Glomerular endothelial cell (primary cell): ENCODE measurements at regions not wholly inside any gene's neighbourhood (a gene's known extent, or its start where the extent isn't known, plus 50 kb on each side); places are given as distances from the start of the nearest gene placed in this dataset.

Experiments used
- DNase-seq: peaks from one replicate; pipeline ENCODE4 v3.0.0-alpha.2; 2011; ENCODE audit warnings: low read depth, low spot score; ENCODE audit errors: extremely low read depth

DNA sequence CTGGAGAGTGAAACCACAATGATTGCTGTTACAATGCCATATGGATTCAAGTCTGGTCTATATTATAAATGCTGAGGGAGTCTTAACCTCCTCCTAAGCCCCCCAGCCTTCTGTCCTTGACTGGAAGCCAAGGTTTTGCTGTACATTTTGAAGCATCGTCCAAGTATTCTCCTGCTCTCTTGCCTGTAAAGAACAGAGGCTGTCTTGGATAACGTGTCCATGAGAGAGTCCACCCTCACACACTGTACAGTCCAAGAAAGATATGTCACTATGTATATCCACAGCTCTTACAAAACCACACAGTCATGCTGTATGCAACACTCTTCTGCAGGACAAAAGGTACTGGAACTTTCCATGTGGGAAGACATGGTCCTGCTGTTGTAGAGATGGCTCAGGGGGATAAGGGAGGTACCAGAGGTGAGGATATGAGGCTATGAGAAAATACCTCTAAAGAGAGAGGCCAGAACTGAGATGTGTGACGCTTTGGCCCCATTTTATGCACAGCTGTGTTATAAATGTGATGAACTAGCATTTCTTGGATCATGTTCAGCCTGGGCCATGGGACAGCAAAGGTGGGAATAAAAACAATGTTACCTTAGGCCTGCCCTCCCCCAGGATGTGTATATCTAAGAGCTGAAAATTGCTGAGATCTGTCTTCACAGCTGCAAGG is 678.6 kb downstream of the IQCM start:
- no peak for DNase-seq

DNA sequence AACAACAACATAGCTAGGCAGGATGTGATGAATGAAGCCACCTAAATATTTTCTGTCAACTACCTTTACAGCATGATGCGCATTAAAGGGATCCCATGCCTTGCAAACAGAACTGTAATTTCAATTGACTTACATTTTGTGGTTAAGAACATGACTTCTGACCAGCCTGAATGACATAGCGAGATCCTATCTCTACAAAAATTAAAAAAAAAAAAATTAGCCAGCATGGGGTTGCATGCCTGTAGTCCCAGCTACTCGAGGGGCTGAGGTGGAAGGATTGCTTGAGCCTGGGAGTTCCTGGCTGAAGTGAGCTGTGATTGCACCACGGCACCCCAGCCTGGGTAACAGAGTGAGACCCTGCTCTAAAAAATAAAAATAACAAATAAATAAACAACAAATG is 680.6 kb downstream of the IQCM start:
- DNase-seq = no peak

DNA sequence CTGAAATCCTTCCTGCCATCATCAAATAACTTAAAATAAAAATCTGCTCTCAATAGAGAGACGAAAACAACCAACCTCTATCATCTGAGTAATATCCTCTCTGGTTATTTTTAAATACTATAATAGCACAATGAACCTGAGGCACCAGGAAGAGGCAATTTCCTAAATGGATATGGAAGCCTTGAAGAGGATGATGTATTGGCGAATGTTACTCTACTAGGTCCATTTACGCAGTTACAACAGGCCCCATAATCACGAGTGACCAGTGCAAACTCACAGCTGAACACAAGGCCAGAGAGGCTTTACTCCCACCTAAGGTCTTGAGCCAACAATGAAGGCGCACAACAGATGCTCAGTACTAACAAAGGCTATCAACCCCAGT is 678.8 kb upstream of the NR3C2 start:
- peak; percentile 64 for DNase-seq

- peak; percentile 63 for DNase-seq
Measured at GRCh38 chr4:149120331-149121022, 678.3 kb upstream of the NR3C2 start.

- no peak for DNase-seq
Measured at GRCh38 chr4:149116806-149117205, 674.6 kb upstream of the NR3C2 start.

GRCh38 chr4:149113804-149114430 is 671.7 kb upstream of the NR3C2 start:
- no peak for DNase-seq

- DNase-seq = no peak
Measured at GRCh38 chr4:149112109-149112508, 669.9 kb upstream of the NR3C2 start.

DNA sequence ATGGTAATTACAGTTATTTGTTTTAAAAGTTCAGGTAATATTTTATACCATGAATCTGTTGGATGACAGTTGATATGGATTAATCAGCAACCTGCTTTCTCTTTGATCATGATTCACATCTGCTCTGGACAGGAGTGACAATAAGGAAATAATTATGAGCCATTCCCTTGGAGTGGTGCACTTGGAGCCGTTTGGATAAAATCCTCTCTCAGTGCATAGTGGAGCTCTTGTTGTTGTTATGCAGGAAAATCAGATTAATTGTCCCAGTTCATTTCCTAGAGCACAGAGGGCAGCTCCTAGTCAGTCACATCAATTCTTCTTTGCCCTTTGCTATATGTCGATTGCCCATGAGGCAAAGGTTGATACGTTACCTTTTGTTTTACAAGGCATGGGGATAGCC is 668.3 kb upstream of the NR3C2 start:
- DNase-seq = no peak

DNA sequence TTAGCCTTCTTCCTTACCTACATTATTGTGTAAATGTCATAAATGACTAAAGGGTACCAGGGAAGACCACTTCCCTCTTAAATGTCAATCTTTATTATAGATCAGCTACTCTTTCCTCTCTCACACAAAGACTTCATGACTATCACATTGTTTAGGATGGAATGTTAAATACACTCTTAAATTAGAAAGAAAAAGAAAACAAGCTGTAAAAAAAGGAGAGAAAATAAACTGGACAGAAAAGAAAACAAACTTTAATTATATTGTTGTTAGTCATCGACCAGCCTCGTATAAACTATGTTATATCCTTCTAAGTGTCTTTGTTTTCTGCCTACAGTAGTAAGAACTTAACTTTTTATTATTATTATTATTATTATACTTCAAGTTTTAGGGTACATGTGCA is 666.4 kb upstream of the NR3C2 start:
- DNase-seq = no peak

DNA sequence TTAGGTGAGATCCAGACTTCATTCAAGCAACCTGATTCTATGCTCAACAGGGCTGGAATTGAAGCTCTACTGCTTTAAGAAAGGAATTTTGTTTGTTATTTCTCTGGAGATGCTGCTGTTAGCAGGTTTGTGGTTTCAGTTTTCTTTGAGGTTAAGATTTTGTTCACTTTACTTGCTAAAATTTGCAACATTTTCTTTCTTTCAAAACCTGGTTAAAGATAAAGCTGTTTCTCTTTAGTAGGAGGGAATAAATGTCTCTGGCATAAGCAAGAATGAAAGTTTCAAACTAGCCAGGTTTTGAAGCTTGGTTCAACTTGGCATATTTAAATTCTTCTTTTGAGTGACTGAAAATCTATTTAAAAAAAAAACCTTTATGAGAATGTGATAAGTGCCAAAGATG is 660.6 kb upstream of the NR3C2 start:
- no peak for DNase-seq

DNA sequence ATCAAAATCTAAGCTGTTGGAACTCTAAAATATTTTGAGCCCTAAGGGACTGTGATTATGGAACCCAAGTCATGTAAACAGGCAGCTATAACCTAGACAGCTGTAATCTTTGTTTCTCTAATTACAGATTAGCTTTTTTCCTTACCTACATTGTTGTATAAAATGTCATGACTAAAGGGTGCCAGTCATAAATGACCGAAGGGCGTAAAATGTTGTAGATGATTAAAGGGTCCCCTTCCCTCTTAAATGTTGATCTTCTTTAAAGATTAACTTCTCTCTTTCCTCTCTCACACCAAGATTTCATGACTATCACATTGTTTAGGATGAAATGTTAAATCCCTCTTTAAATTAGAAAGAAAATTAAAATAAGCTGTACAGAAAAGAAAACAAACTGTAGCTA is 659.4 kb upstream of the NR3C2 start:
- DNase-seq = no peak

GRCh38 chr4:149095811-149096210 is 653.6 kb upstream of the NR3C2 start:
- DNase-seq = no peak

GRCh38 chr4:149095001-149095400 is 652.8 kb upstream of the NR3C2 start:
- DNase-seq = no peak

GRCh38 chr4:149084144-149084543 is 641.9 kb upstream of the NR3C2 start:
- DNase-seq = no peak

GRCh38 chr4:149077181-149077580 is 635.0 kb upstream of the NR3C2 start:
- DNase-seq = no peak

DNA sequence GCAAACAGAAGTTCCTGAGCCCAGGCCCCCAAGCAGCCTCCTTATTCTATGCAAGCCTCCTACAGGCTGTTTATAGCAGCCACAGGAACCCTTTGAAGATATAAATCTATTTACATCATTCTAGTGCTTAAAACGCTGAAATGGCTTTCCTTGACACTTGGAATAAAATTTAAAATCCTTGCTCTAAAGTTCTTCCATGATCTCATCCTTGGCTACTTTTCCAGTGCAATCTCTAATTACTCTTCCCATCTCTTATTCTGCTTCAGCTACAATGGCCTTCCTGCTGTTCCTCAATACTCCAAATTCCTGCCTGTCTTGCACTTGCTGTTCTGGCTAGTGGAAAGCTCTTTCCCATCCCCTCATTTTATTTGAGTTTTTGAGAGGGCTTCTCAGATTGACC is 634.2 kb upstream of the NR3C2 start:
- DNase-seq = no peak

GRCh38 chr4:149072384-149072783 is 630.2 kb upstream of the NR3C2 start:
- DNase-seq = no peak

DNA sequence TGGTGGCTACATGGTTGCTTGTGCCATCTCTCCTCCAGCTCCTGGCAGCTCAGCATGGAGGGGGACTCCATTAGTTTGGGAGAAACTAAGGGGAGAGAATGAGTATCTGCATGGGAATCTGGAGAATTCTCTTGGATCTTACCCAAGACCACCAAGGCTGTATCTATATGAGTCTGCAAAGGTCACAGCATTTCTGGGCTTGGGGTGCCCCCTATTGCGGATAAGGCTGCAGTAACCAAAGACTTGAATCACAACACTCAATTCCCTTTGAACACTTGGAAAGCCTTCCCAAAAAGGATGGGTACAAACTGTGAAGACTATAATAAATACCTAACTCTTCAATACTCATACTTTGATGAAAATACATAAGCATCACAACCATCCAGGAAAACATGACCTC is 623.5 kb upstream of the NR3C2 start:
- DNase-seq = no peak

GRCh38 chr4:149062997-149063396 is 620.8 kb upstream of the NR3C2 start:
- no peak for DNase-seq

GRCh38 chr4:149057594-149057993 is 615.4 kb upstream of the NR3C2 start:
- no peak for DNase-seq

- DNase-seq = no peak
Measured at GRCh38 chr4:149056615-149057014, 614.4 kb upstream of the NR3C2 start.

DNA sequence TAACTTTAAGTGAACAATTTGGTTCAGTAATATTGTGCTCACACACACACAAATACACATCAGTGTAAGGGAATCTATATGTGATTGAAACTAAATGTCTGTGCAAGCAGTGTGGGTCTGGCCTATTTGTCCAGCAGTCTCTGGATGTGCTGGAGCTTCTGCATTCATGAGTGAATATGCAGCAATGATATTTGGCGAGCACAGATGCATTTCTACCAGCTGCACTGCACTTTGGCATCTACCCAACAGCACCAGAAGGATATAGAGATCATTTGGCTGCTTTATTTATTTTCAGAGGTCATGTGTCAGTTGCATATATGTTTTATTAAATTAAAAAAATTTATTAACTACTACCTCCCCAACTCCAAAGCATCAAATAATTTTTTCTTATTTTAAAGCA is 613.4 kb upstream of the NR3C2 start:
- DNase-seq = no peak
